SU-DHL-6 (cell line): ENCODE measurements at regions not wholly inside any gene's neighbourhood (a gene's known extent, or its start where the extent isn't known, plus 50 kb on each side); places are given as distances from the start of the nearest gene placed in this dataset.

Experiments used
- EZH2phosphoT487 ChIP-seq: fragments of 200-600 bp; sonication (generic), shearing (Covaris generic); conservative IDR thresholded peaks from 2 replicates; pipeline ENCODE4 v1.6.1; 2018; ENCODE audit warnings: mild to moderate bottlenecking, antibody characterized with exemption, low read length, moderate library complexity, mixed read lengths
- TF ChIP-seq, protein P1 (sequence below): fragments of 200-600 bp; sonication (generic); IDR thresholded peaks from one replicate; pipeline ENCODE4 v1.5.1; 2017; ENCODE audit warnings: antibody characterized with exemption, mild to moderate bottlenecking, low read length, moderate library complexity; ENCODE audit not compliant: insufficient read depth, poor library complexity, severe bottlenecking

DNA sequence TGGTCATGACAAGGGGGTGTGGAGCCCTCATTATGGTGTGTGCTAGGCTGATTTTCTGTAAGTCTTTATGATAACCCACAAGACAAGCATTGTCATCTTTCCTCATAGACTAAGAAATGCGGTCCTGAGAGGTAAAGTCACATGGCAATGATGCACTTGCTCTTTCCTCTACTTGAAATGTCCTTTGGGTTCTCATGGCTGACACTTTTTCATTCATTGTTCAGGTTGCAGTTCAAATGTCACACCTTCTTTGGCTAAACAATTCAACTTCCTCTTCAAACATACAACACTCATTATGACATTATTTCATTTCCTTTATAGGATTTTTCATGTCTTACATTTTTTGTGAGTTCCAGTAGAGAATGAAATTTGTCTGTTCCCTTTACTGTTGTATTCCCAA lies 323.6 kb upstream of the PRR16 start:
- TF ChIP-seq, protein P1, sequence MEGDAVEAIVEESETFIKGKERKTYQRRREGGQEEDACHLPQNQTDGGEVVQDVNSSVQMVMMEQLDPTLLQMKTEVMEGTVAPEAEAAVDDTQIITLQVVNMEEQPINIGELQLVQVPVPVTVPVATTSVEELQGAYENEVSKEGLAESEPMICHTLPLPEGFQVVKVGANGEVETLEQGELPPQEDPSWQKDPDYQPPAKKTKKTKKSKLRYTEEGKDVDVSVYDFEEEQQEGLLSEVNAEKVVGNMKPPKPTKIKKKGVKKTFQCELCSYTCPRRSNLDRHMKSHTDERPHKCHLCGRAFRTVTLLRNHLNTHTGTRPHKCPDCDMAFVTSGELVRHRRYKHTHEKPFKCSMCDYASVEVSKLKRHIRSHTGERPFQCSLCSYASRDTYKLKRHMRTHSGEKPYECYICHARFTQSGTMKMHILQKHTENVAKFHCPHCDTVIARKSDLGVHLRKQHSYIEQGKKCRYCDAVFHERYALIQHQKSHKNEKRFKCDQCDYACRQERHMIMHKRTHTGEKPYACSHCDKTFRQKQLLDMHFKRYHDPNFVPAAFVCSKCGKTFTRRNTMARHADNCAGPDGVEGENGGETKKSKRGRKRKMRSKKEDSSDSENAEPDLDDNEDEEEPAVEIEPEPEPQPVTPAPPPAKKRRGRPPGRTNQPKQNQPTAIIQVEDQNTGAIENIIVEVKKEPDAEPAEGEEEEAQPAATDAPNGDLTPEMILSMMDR, result no peak
- TF ChIP-seq EZH2phosphoT487, result no peak
